ENCODE measurements at regions not wholly inside any gene's neighbourhood (a gene's known extent, or its start where the extent isn't known, plus 50 kb on each side); places are given as distances from the start of the nearest gene placed in this dataset.

DNA sequence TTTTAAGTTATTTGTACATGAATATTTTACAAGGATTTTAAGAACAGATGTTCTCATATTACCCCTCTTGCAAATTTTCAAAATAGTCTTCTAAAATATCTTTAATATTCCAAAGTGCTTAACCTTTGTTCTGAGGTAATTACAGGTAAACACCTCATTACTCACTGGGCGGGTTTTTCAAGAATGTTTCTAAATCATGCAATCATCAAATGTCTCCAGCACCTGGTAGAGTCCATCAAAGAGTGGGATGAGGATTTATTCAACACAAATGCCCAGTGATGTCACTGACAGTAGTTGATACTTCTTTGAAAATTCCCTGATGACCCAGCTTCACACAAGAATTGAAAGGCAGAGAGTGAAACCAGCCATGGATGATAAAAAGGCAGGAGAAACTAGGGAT lies 114.4 kb downstream of the SEC61B start:
- no peak for DNase-seq (ENCODE audit: low spot score)
- Histone ChIP-seq H3K4me1 (ENCODE audit: insufficient read depth, low read length, poor library complexity, severe bottlenecking) (peaks cover 21% of the 10 kb centered on the region), H3K27me3 (replicated peaks; ENCODE audit: insufficient read depth, low read depth, low read length, poor library complexity) (no peaks in the 10 kb centered on the region), H3K4me3 (ENCODE audit: low read depth, low read length, poor library complexity, severe bottlenecking) (no peak overlapping the region), H3K36me3 (ENCODE audit: insufficient read depth, low read length, poor library complexity, severe bottlenecking) (no peaks in the 10 kb centered on the region), H3K27ac (ENCODE audit: low read depth, low read length, poor library complexity, severe bottlenecking) (no peak overlapping the region), H3K9me3 (ENCODE audit: low read depth, low read length, poor library complexity, severe bottlenecking) (no peaks in the 10 kb centered on the region)
- ChIA-PET POLR2A (ENCODE audit: low non-redundant PET) (no interaction called here), CTCF (no interaction called here)
- TF ChIP-seq CTCF (conservative IDR thresholded peaks at IDR 0.05; ENCODE audit: low read depth, low read length) (no peak), EZH2 (IDR thresholded peaks at IDR 0.05; ENCODE audit: borderline replicate concordance, low read depth, low read length, poor library complexity, severe bottlenecking) (no peak)
- BruUV-seq (replicated peaks) = no TSS peak
- intact Hi-C loops (cut with micrococcal nuclease; ENCODE audit: unreplicated experiment) = no loop called here

GRCh38 chr9:99340281-99340680 lies 118.2 kb downstream of the SEC61B start:
- no peaks in the 10 kb centered on the region for H3K9me3 ChIP-seq (ENCODE audit: low read depth, low read length, poor library complexity, severe bottlenecking)
- no peaks in the 10 kb centered on the region for H3K27me3 ChIP-seq (replicated peaks; ENCODE audit: insufficient read depth, low read depth, low read length, poor library complexity)
- ChIA-PET CTCF (no interaction called here), POLR2A (ENCODE audit: low non-redundant PET) (no interaction called here)
- DNase-seq (ENCODE audit: low spot score) = no peak
- intact Hi-C loops (cut with micrococcal nuclease; ENCODE audit: unreplicated experiment) = no loop called here
- TF ChIP-seq EZH2 (IDR thresholded peaks at IDR 0.05; ENCODE audit: borderline replicate concordance, low read depth, low read length, poor library complexity, severe bottlenecking) = no peak
- TF ChIP-seq CTCF (conservative IDR thresholded peaks at IDR 0.05; ENCODE audit: low read depth, low read length) = no peak
- peaks cover 15% of the 10 kb centered on the region for H3K4me1 ChIP-seq (ENCODE audit: insufficient read depth, low read length, poor library complexity, severe bottlenecking)
- no peak overlapping the region for H3K27ac ChIP-seq (ENCODE audit: low read depth, low read length, poor library complexity, severe bottlenecking)
- no TSS peak for BruUV-seq (replicated peaks)
- H3K36me3 ChIP-seq (ENCODE audit: insufficient read depth, low read length, poor library complexity, severe bottlenecking) = no peaks in the 10 kb centered on the region
- H3K4me3 ChIP-seq (ENCODE audit: low read depth, low read length, poor library complexity, severe bottlenecking) = no peak overlapping the region

DNA sequence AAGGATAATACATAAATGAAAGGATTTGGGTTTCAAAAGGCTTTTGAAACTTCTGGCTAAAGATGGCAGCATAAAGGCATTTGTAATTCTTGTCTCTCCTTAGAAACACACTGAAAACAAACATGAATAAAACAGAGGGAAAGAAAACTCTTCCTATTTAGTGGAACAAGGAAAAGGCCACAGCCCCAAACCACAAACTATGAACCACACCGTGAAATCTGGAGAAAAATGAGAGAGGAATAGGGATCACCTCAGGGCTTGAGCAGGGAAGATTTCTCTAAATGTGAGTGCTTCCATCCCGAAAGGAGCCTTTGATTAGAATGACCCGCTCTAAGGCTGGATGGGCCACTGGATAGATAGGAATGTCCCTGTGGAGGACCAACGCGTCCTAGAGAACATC lies 119.6 kb downstream of the SEC61B start:
- Histone ChIP-seq H3K27ac (ENCODE audit: low read depth, low read length, poor library complexity, severe bottlenecking) (no peak overlapping the region), H3K4me1 (ENCODE audit: insufficient read depth, low read length, poor library complexity, severe bottlenecking) (peaks cover 8% of the 10 kb centered on the region), H3K9me3 (ENCODE audit: low read depth, low read length, poor library complexity, severe bottlenecking) (no peaks in the 10 kb centered on the region), H3K4me3 (ENCODE audit: low read depth, low read length, poor library complexity, severe bottlenecking) (no peak overlapping the region), H3K27me3 (replicated peaks; ENCODE audit: insufficient read depth, low read depth, low read length, poor library complexity) (no peaks in the 10 kb centered on the region), H3K36me3 (ENCODE audit: insufficient read depth, low read length, poor library complexity, severe bottlenecking) (no peaks in the 10 kb centered on the region)
- no TSS peak for BruUV-seq (replicated peaks)
- TF ChIP-seq EZH2 (IDR thresholded peaks at IDR 0.05; ENCODE audit: borderline replicate concordance, low read depth, low read length, poor library complexity, severe bottlenecking) (no peak), CTCF (conservative IDR thresholded peaks at IDR 0.05; ENCODE audit: low read depth, low read length) (no peak)
- DNase-seq (ENCODE audit: low spot score) = no peak
- CTCF ChIA-PET = no interaction called here
- POLR2A ChIA-PET (ENCODE audit: low non-redundant PET) = no interaction called here
- intact Hi-C loops (cut with micrococcal nuclease; ENCODE audit: unreplicated experiment) = no loop called here

Measured in A673 (cell line).